MCF 10A (cell line): ENCODE measurements at regions not wholly inside any gene's neighbourhood (a gene's known extent, or its start where the extent isn't known, plus 50 kb on each side); places are given as distances from the start of the nearest gene placed in this dataset.
"Not testable (repeated sequence)": the region's sequence is repeated elsewhere in the genome, so short reads cannot be mapped to it uniquely, and the experiment has no call there.

ENCODE experiments used
- BruUV-seq: library from RNA; stranded (reverse); fragments of 400-500 nt; replicated peaks from 2 replicates; lab custom pipeline; 2021; lab: Mats Ljungman, UMichigan
- CTCF ChIA-PET: fragments of 300-600 bp; sonication (Branson Sonifier 250); formaldehyde crosslinking; extraction: SDS; loops from one replicate; lab custom pipeline; 2021; ENCODE audit warnings: antibody characterized with exemption, inconsistent platforms; lab: Yijun Ruan, JAX
- POLR2A ChIA-PET: fragments of 300-600, 350-650 bp; sonication (Branson Sonifier 250); formaldehyde crosslinking; extraction: SDS; loops from one replicate; lab custom pipeline; 2020; ENCODE audit warnings: antibody characterized with exemption, inconsistent platforms; lab: Yijun Ruan, JAX
- DNase-seq: peaks from one replicate; pipeline ENCODE4 v3.0.0-alpha.2; 2018; ENCODE audit not compliant: unreplicated experiment
- H3K27ac Mint-ChIP-seq: one replicate; pipeline ENCODE4 v1.8.0; 2022; ENCODE audit warnings: mild to moderate bottlenecking, low read depth, mixed read lengths; ENCODE audit not compliant: unreplicated experiment
- H3K27me3 Mint-ChIP-seq: one replicate; pipeline ENCODE4 v1.8.0; 2022; ENCODE audit warnings: mixed read lengths; ENCODE audit not compliant: insufficient read depth, unreplicated experiment
- H3K36me3 Mint-ChIP-seq: one replicate; pipeline ENCODE4 v1.8.0; 2022; ENCODE audit warnings: mild to moderate bottlenecking, moderate library complexity, mixed read lengths; ENCODE audit not compliant: insufficient read depth, unreplicated experiment
- H3K4me1 Mint-ChIP-seq: one replicate; pipeline ENCODE4 v1.8.0; 2022; ENCODE audit warnings: mixed read lengths; ENCODE audit not compliant: insufficient read depth, unreplicated experiment
- H3K4me3 Mint-ChIP-seq: one replicate; pipeline ENCODE4 v1.8.0; 2022; ENCODE audit warnings: mild to moderate bottlenecking, moderate library complexity, mixed read lengths; ENCODE audit not compliant: unreplicated experiment
- H3K9me3 Mint-ChIP-seq: one replicate; pipeline ENCODE4 v1.8.0; 2022; ENCODE audit warnings: mixed read lengths; ENCODE audit not compliant: unreplicated experiment
- CTCF ChIP-seq: fragments of 200-600 bp; IDR thresholded peaks from one replicate; pipeline ENCODE4 v1.8.0; 2022; ENCODE audit warnings: antibody characterized with exemption, mild to moderate bottlenecking; ENCODE audit not compliant: unreplicated experiment
- intact Hi-C: fragments of 100-400 bp; cut with micrococcal nuclease; formaldehyde crosslinking; loops from 2 replicates; pipeline ENCODE4 v1.14.1; 2022

DNA sequence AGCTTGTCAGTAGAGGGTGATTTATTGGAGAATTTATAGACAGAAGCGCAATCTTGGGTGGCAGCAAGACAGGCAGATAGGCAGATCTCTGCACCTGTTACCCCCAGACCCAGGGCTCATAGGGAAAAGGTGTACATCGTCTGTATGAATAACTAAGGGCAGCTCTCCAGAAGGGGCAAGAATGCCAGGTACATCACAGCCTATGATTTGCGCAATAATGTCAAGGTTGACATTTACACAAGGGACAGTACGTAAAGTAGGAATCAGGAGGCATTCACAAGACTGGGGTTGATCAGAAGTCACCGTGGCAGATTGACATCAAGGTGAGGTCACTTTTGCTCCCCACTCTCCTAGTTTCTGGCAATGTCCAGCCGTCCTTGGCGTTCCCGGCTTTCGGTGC lies 524.1 kb downstream of the TRIML1 start:
- TF ChIP-seq CTCF: no peak
- no peak overlapping the region for H3K4me3 Mint-ChIP-seq
- no peaks in the 10 kb centered on the region for H3K9me3 Mint-ChIP-seq
- no peak overlapping the region for H3K27ac Mint-ChIP-seq
- DNase-seq: no peak
- ChIA-PET POLR2A (no interaction called here), CTCF (no interaction called here)
- H3K27me3 Mint-ChIP-seq: no peaks in the 10 kb centered on the region
- H3K4me1 Mint-ChIP-seq: peaks cover 6% of the 10 kb centered on the region
- BruUV-seq: no TSS peak
- H3K36me3 Mint-ChIP-seq: no peaks in the 10 kb centered on the region
- intact Hi-C loops: no loop called here

DNA sequence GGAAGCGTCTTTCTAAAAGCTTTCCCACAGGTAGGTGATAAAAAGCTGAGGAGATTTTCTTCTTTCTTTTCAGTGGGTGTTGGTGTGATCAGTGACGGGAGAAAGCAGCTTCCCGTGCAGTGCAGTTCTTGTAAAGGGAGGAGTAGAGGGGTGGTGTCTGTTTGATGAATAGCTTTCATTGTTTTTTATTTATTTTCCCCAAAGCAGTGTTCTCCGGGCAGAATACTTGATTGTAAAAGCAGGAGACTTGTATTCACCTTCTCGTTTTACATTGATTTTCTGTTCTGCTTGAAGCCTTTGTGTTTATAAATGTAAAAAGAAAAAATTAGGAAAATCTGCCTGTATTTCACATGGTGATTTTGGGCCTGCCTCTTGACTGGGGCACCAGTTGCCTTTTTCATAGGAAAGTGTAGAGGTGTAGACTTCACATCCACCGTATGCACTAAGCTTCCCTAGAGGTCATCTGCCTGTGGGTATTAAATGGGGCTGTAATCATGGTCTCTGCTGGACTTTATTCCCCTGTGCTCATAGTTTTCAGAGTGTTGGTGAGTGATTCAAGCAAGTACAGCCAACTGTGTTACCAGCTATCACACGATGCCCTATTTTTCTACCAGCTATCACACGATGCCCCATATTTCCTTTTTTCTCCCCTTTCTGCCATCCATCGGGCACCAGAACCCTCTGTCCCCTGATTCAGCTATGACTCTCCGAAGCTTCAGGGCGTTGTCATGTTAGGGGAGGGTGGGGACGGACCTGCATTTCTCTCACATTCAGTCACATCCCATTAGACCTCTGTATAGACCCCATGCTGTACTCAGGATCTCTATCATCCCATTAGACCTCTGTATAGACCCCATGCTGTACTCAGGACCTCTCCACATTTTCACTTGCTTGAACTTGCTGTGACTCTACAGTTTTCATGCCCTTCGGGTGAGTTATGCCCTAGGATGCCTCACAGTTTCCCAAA lies 526.5 kb downstream of the TRIML1 start:
- POLR2A ChIA-PET: interaction anchor here (0.7 kb wide), 1 partner anchor 508 kb away, joined by 3 read pairs; no protein-coding TSS in a partner anchor
- Mint-ChIP-seq H3K27ac (no peak overlapping the region), H3K4me3 (no peak overlapping the region), H3K4me1 (peaks cover 6% of the 10 kb centered on the region), H3K9me3 (no peaks in the 10 kb centered on the region), H3K27me3 (no peaks in the 10 kb centered on the region), H3K36me3 (no peaks in the 10 kb centered on the region)
- intact Hi-C loops: no loop called here
- no TSS peak for BruUV-seq
- CTCF ChIA-PET: interaction anchor here (0.7 to 1.1 kb wide), 3 partner anchors 24 to 124 kb away, joined by 3 to 4 read pairs (median 3); no protein-coding TSS in a partner anchor
- TF ChIP-seq CTCF: no peak
- DNase-seq: no peak

DNA sequence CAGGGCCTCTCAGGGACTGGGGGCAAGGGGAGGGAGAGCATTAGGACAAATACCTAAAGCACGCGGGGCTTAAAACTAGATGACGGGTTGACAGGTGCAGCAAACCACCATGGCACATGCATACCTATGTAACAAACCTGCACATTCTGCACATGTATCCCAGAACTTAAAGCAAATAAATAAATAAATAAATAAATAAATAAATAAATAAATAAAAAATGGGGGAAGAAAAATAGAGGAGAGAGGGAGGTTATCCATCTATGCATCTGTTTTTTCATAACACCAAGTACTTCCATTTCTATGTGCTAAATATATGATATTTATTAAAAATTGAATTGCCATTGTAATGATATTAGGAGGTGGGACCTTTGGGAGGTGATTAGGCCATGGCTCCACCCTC lies 539.5 kb downstream of the TRIML1 start:
- H3K36me3 Mint-ChIP-seq, POLR2A ChIA-PET, CTCF ChIA-PET, intact Hi-C loops, H3K27me3 Mint-ChIP-seq, BruUV-seq, DNase-seq, H3K4me1 Mint-ChIP-seq, H3K27ac Mint-ChIP-seq, H3K4me3 Mint-ChIP-seq, H3K9me3 Mint-ChIP-seq: not testable (repeated sequence)

- no peak for TF ChIP-seq CTCF
- no TSS peak for BruUV-seq
- Mint-ChIP-seq H3K4me3 (no peak overlapping the region), H3K4me1 (peaks cover 7% of the 10 kb centered on the region), H3K36me3 (no peaks in the 10 kb centered on the region), H3K27me3 (no peaks in the 10 kb centered on the region), H3K9me3 (peaks cover 8% of the 10 kb centered on the region), H3K27ac (no peak overlapping the region)
- POLR2A ChIA-PET: no interaction called here
- no peak for DNase-seq
- CTCF ChIA-PET: no interaction called here
- intact Hi-C loops: no loop called here
Observed at GRCh38 chr4:188680004-188680666, 540.9 kb downstream of the TRIML1 start.
